KBM-7 (cell line): ENCODE measurements at regions not wholly inside any gene's neighbourhood (a gene's known extent, or its start where the extent isn't known, plus 50 kb on each side); places are given as distances from the start of the nearest gene placed in this dataset.
"Not testable (repeated sequence)": the region's sequence is repeated elsewhere in the genome, so short reads cannot be mapped to it uniquely, and the experiment has no call there.

Experiments
- DNase-seq: peaks from one replicate; pipeline ENCODE4 v3.0.0-alpha.2; 2015
- in situ Hi-C: fragments of 300-500 bp; cut with MboI; formaldehyde crosslinking; loops from 2 replicates; pipeline ENCODE4 v1.14.3; 2020; ENCODE audit warnings: low sequenced_read_pairs, low pct_unique_long_range_greater_than_20kb, mixed read lengths

DNA sequence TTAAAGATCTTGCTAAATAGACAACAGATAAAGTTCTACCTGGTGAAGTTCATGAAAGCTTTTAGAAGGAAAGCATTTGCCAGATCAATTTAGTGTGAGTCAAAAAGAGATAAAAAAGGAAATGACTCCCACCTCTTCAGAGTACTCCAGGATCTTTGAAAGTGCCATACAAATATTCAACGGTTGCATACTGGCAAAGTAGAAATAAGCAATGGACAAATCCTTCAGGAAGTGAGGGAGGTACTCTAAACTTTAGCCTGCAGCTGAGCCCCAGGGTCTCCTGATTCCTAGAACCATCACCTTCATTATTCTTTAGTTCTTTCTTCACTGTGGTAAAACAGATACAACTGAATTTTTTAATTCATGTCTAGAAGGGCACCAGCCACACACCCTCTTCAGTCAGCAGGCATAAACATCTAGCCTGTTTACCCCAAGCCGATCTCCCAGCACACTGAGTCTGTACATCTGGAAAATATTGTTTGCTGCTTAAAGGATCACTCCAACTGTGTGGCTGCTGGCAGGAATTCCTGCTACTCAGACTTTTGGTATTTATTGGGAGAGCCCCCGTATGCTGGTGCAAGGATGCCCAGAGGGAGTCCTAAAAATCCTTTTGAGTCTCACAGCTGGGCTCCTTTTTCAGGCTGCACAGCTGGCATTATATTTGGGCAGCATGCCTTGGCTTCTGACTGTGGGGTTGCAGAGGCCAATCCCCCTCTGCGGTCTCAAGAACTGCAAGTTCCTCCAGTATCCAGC, 72.3 kb upstream of the SESTD1 start:
- in situ Hi-C loops = no loop called here
- no peak for DNase-seq

DNA sequence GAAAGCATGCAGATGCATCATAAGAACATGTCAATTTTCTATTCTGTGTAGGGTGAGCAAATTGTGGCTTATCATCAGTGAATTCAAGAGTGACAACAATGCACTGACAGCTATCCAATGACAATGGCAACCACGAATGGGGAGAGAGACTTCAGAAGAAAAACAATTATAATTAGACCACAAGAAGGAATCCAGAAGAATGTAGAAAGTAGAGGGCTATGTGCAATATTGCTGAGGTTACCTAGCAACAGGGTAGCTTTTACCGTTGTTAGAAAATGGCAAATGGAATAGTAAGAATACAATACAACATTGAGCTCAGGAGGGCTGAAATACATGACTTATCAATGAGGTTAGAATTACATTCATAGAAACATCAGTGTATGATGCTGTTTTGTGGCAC, 71.1 kb upstream of the SESTD1 start:
- no peak for DNase-seq
- in situ Hi-C loops = no loop called here

DNA sequence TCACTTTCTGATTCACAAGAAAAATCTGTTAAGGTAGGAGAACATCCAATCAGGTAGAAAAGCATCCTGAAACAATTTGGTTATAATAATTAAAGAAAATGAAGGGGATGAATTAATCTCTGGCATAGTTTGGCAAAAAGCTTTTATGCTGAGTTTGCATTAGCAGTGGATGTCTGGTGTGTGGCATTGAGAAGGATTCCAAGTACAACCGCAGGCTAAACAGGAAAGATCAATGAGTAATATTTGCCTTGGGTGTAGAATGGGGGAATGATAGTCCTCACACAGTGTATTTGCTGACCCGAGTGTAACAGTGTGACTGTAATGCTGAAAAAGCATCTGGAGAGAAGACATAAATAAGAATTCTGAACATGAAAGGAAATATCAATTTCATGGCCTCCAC, 68.3 kb upstream of the SESTD1 start:
- in situ Hi-C loops = no loop called here
- DNase-seq = no peak

DNA sequence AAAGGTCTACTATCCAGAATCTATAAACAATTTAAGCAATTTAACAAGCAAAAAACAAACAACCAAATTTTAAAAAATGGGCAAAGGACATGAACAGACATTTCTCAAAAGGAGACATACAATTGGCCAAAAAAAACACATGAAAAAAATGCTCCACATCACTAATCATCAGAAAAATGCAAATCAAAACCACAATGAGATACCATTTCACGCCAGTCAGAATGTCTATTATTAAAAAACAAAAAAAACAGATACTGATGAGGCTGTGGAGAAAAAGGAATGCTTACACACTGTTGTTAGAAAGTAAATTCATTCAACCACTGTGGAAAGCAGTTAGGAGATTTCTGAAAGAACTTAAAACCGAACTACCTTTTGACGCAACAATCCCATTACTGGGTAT, 66.4 kb upstream of the SESTD1 start:
- no peak for DNase-seq
- in situ Hi-C loops = no loop called here

DNA sequence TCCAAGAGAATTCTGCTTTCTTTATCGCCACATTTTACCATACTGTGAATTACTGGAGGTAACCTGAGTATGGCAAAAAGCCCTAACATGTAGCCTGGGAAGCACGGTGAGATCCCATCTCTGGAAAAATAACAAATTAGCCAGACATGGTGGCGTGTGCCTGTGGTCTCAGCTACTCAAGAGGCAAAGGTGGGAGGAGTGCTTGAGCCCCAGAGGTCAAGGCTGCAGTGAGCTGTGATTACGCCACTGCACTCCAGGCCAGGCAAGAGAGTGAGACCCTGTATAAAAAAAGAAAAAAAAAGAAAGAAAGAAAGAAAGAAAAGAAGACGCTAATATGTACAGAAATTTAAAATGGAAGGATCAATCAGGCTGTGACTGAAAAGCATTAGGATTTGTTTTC, 57.7 kb upstream of the SESTD1 start:
- in situ Hi-C loops = no loop called here
- DNase-seq = no peak

DNA sequence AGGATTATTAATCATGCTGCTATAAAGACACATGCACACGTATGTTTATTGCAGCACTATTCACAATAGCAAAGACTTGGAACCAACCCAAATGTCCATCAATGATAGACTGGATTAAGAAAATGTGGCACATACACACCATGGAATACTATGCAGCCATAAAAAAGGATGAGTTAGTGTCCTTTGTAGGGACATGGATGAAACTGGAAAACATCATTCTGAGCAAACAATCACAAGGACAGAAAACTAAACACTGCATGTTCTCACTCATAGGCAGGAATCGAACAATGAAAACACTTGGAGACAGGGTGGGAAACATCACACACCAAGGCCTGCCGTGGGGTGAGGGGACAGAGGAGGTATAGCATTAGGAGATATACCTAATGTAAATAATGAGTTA, 56.4 kb upstream of the SESTD1 start:
- DNase-seq, in situ Hi-C loops: not testable (repeated sequence)

DNA sequence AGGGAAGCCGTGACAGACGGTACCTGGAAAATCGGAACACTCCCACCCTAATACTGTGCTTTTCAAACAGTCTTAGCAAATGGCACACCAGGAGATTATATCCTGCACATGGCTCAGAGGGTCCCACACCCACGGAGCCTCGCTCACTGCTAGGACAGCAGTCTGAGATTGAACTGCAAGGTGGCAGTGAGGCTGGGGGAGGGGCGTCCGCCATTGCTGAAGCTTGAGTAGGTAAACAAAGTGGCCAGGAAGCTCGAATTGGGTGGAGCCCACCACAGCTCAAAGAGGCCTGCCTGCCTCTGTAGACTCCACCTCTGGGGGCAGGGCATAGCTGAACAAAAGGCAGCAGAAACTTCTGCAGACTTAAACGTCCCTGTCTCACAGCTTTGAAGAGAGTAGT, 50.1 kb upstream of the SESTD1 start:
- in situ Hi-C loops, DNase-seq: not testable (repeated sequence)
